Astrocyte (in vitro differentiated cells and primary cell): ENCODE measurements at regions not wholly inside any gene's neighbourhood (a gene's known extent, or its start where the extent isn't known, plus 50 kb on each side); places are given as distances from the start of the nearest gene placed in this dataset.

ENCODE experiments used
- DNase-seq: peaks from one replicate; pipeline ENCODE4 v3.0.0-alpha.2; 2010; ENCODE audit warnings: low read depth
- FAIRE-seq: peaks from 2 replicates; lab custom pipeline; 2011; peaks lifted over from hg19 to GRCh38; lab: Jason Lieb, UNC
- H2AFZ ChIP-seq: 2 replicates; pipeline ENCODE4 v1.6.0; 2012; ENCODE audit warnings: low read depth, low read length, inconsistent platforms
- H3K27ac ChIP-seq: 2 replicates; pipeline ENCODE4 v1.5.1; 2011; ENCODE audit warnings: low read depth, low read length, inconsistent platforms
- H3K27me3 ChIP-seq: 2 replicates; pipeline ENCODE4 v1.6.0; 2011; ENCODE audit warnings: low read length, inconsistent platforms; ENCODE audit not compliant: insufficient read depth
- H3K36me3 ChIP-seq: 2 replicates; pipeline ENCODE4 v1.5.1; 2011; ENCODE audit warnings: low read length, inconsistent platforms; ENCODE audit not compliant: insufficient read depth
- H3K4me1 ChIP-seq: 2 replicates; pipeline ENCODE4 v1.5.1; 2011; ENCODE audit warnings: low read length, inconsistent platforms; ENCODE audit not compliant: insufficient read depth
- H3K4me2 ChIP-seq: 2 replicates; pipeline ENCODE4 v1.6.0; 2012; ENCODE audit warnings: low read length, inconsistent platforms
- H3K4me3 ChIP-seq: 2 replicates; pipeline ENCODE4 v1.5.1; 2011; ENCODE audit warnings: low read depth, mild to moderate bottlenecking, low read length, inconsistent platforms; ENCODE audit not compliant: insufficient read depth
- H3K79me2 ChIP-seq: 2 replicates; pipeline ENCODE4 v1.6.0; 2012; ENCODE audit warnings: mild to moderate bottlenecking, low read length, inconsistent platforms; ENCODE audit not compliant: insufficient read depth
- H3K9ac ChIP-seq: 2 replicates; pipeline ENCODE4 v1.6.0; 2012; ENCODE audit warnings: mild to moderate bottlenecking, low read length, inconsistent platforms
- H3K9me3 ChIP-seq: 2 replicates; pipeline ENCODE4 v1.5.1; 2012; ENCODE audit warnings: low read depth, mild to moderate bottlenecking, low read length, inconsistent platforms; ENCODE audit not compliant: insufficient read depth
- H4K20me1 ChIP-seq: 2 replicates; pipeline ENCODE4 v1.6.0; 2012; ENCODE audit warnings: low read length, inconsistent platforms; ENCODE audit not compliant: insufficient read depth
- H3K27ac Mint-ChIP-seq: one replicate; pipeline ENCODE4 v1.8.0; 2021; ENCODE audit warnings: mild to moderate bottlenecking, mixed read lengths; ENCODE audit not compliant: unreplicated experiment
- H3K27me3 Mint-ChIP-seq: one replicate; pipeline ENCODE4 v1.8.0; 2021; ENCODE audit warnings: low read depth, mixed read lengths; ENCODE audit not compliant: unreplicated experiment
- H3K36me3 Mint-ChIP-seq: one replicate; pipeline ENCODE4 v1.8.0; 2021; ENCODE audit warnings: low read depth, mixed read lengths; ENCODE audit not compliant: unreplicated experiment
- H3K4me1 Mint-ChIP-seq: one replicate; pipeline ENCODE4 v1.8.0; 2021; ENCODE audit warnings: low read depth, mixed read lengths; ENCODE audit not compliant: unreplicated experiment
- H3K4me3 Mint-ChIP-seq: one replicate; pipeline ENCODE4 v1.8.0; 2021; ENCODE audit warnings: mild to moderate bottlenecking, moderate library complexity, mixed read lengths; ENCODE audit not compliant: unreplicated experiment
- H3K9me3 Mint-ChIP-seq: one replicate; pipeline ENCODE4 v1.8.0; 2021; ENCODE audit warnings: mild to moderate bottlenecking, mixed read lengths; ENCODE audit not compliant: unreplicated experiment
- EZH2 ChIP-seq: IDR thresholded peaks from 2 replicates; pipeline ENCODE4 v1.6.1; 2012; ENCODE audit warnings: mild to moderate bottlenecking, low read length, inconsistent platforms; ENCODE audit not compliant: insufficient read depth
- TF ChIP-seq, protein P1 (sequence below): IDR thresholded peaks from 2 replicates; pipeline ENCODE4 v1.5.1; 2011; ENCODE audit warnings: low read depth, mild to moderate bottlenecking, inconsistent platforms, low read length, moderate library complexity; ENCODE audit not compliant: insufficient read depth

GRCh38 chr5:7131680-7132079, 264.3 kb upstream of the ADCY2 start:
- no peak overlapping the region for H3K27ac ChIP-seq
- H3K4me1 ChIP-seq: no peaks in the 10 kb centered on the region
- Mint-ChIP-seq H3K27ac (no peak overlapping the region), H3K36me3 (peaks cover 1% of the 10 kb centered on the region), H3K27me3 (no peaks in the 10 kb centered on the region), H3K4me1 (peaks cover 2% of the 10 kb centered on the region), H3K9me3 (peaks cover 5% of the 10 kb centered on the region), H3K4me3 (no peak overlapping the region)
- no peaks in the 10 kb centered on the region for H3K27me3 ChIP-seq
- no peaks in the 10 kb centered on the region for H3K79me2 ChIP-seq
- H3K36me3 ChIP-seq: no peaks in the 10 kb centered on the region
- TF ChIP-seq, protein P1, sequence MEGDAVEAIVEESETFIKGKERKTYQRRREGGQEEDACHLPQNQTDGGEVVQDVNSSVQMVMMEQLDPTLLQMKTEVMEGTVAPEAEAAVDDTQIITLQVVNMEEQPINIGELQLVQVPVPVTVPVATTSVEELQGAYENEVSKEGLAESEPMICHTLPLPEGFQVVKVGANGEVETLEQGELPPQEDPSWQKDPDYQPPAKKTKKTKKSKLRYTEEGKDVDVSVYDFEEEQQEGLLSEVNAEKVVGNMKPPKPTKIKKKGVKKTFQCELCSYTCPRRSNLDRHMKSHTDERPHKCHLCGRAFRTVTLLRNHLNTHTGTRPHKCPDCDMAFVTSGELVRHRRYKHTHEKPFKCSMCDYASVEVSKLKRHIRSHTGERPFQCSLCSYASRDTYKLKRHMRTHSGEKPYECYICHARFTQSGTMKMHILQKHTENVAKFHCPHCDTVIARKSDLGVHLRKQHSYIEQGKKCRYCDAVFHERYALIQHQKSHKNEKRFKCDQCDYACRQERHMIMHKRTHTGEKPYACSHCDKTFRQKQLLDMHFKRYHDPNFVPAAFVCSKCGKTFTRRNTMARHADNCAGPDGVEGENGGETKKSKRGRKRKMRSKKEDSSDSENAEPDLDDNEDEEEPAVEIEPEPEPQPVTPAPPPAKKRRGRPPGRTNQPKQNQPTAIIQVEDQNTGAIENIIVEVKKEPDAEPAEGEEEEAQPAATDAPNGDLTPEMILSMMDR: no peak
- TF ChIP-seq EZH2: no peak
- no peak overlapping the region for H3K4me3 ChIP-seq
- DNase-seq (no peak), FAIRE-seq (no peak)
- no peak overlapping the region for H2AFZ ChIP-seq
- no peak overlapping the region for H3K4me2 ChIP-seq
- H3K9me3 ChIP-seq: peaks cover 8% of the 10 kb centered on the region
- no peak overlapping the region for H3K9ac ChIP-seq
- H4K20me1 ChIP-seq: no peaks in the 10 kb centered on the region

DNA sequence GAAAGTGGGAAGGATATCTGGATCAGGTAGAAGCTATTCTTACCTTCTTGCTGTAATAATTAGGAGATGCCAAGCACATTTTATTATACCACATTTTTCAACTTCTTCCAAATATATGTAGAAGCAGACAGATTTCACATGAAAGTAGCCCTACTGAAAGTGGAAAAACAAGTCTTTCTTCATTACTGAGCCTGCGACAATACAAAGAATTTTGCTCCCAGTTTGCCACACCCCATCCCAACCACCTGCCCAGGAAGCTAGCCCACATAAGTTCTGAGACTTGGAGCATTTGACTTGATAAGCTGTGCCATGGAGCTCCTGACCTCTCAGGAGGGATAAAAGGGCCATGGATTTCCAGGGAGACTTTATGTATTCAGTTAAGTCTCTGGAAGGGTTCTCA, 249.1 kb upstream of the ADCY2 start:
- Mint-ChIP-seq H3K4me3 (no peak overlapping the region), H3K27me3 (peaks cover 3% of the 10 kb centered on the region), H3K4me1 (no peaks in the 10 kb centered on the region), H3K36me3 (no peaks in the 10 kb centered on the region), H3K9me3 (peaks cover 2% of the 10 kb centered on the region), H3K27ac (no peak overlapping the region)
- DNase-seq: no peak
- Histone ChIP-seq H3K79me2 (no peaks in the 10 kb centered on the region), H3K27ac (no peak overlapping the region), H3K9me3 (peaks cover 15% of the 10 kb centered on the region), H3K4me1 (no peaks in the 10 kb centered on the region), H4K20me1 (no peaks in the 10 kb centered on the region), H3K9ac (no peak overlapping the region), H3K4me2 (no peak overlapping the region), H3K27me3 (no peaks in the 10 kb centered on the region), H3K36me3 (no peaks in the 10 kb centered on the region), H3K4me3 (no peak overlapping the region), H2AFZ (no peak overlapping the region)
- FAIRE-seq: no peak
- TF ChIP-seq, protein P1: no peak
- TF ChIP-seq EZH2: no peak

DNA sequence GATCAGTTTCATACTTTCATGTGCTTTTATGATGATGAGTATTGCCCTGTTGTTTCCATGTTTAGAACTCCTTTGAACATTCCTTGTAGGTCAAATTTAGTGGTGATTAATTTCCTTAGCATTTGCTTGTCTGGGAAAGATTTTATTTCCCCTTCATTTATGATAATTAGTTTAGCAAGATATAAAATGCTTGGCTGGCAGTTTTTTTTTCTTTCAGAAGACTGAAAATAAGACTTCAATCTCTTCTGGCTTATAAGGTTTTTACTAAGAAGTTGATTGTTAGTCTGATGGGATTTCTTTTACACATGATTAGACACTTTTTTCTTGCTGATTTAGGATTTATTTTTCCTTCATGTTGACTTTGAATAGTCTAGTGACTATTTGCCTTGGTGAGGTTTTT, 238.9 kb upstream of the ADCY2 start:
- H3K27me3 ChIP-seq: no peaks in the 10 kb centered on the region
- no peak overlapping the region for H2AFZ ChIP-seq
- H3K4me1 ChIP-seq: no peaks in the 10 kb centered on the region
- no peaks in the 10 kb centered on the region for H3K79me2 ChIP-seq
- TF ChIP-seq, protein P1: no peak
- TF ChIP-seq EZH2: no peak
- H3K4me2 ChIP-seq: no peak overlapping the region
- no peak for DNase-seq
- no peak overlapping the region for H3K27ac ChIP-seq
- H3K9me3 ChIP-seq: peaks cover 4% of the 10 kb centered on the region
- H3K9me3 Mint-ChIP-seq: peaks cover 15% of the 10 kb centered on the region
- H3K4me3 Mint-ChIP-seq: no peak overlapping the region
- FAIRE-seq: no peak
- no peaks in the 10 kb centered on the region for H3K36me3 Mint-ChIP-seq
- no peak overlapping the region for H3K27ac Mint-ChIP-seq
- no peak overlapping the region for H3K4me3 ChIP-seq
- no peaks in the 10 kb centered on the region for H3K36me3 ChIP-seq
- H3K9ac ChIP-seq: no peak overlapping the region
- H3K27me3 Mint-ChIP-seq: no peaks in the 10 kb centered on the region
- no peaks in the 10 kb centered on the region for H3K4me1 Mint-ChIP-seq
- H4K20me1 ChIP-seq: no peaks in the 10 kb centered on the region
